ENCODE measurements at regions not wholly inside any gene's neighbourhood (a gene's known extent, or its start where the extent isn't known, plus 50 kb on each side); places are given as distances from the start of the nearest gene placed in this dataset.

DNA sequence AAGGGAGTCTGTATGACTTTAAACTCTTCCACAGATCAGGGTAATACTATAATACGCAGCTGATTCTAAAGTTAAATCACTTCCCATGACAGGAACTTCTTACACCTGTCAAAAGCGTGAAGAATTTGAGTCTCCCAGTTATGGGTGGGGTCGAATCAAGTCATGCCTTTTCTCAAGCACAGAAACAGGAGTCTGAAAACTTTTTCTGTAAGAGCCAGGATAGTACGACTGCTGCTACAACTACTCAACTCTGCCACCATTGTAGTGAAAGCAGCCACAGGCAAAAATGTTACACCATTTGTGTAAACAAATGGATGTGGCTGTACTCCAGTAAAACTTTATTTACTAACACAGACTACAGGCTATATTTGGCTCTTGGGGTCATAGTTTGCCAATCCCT lies 90.3 kb downstream of the DUSP6 start:
- TF ChIP-seq, protein P1, sequence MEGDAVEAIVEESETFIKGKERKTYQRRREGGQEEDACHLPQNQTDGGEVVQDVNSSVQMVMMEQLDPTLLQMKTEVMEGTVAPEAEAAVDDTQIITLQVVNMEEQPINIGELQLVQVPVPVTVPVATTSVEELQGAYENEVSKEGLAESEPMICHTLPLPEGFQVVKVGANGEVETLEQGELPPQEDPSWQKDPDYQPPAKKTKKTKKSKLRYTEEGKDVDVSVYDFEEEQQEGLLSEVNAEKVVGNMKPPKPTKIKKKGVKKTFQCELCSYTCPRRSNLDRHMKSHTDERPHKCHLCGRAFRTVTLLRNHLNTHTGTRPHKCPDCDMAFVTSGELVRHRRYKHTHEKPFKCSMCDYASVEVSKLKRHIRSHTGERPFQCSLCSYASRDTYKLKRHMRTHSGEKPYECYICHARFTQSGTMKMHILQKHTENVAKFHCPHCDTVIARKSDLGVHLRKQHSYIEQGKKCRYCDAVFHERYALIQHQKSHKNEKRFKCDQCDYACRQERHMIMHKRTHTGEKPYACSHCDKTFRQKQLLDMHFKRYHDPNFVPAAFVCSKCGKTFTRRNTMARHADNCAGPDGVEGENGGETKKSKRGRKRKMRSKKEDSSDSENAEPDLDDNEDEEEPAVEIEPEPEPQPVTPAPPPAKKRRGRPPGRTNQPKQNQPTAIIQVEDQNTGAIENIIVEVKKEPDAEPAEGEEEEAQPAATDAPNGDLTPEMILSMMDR (IDR thresholded peaks at IDR 0.05): no peak
- no peak for TF ChIP-seq POLR2A (IDR thresholded peaks at IDR 0.05)

Data from heart left ventricle (tissue), 13 donors.